HG03280 (cell line): ENCODE measurements at regions not wholly inside any gene's neighbourhood (a gene's known extent, or its start where the extent isn't known, plus 50 kb on each side); places are given as distances from the start of the nearest gene placed in this dataset.
"Not testable (repeated sequence)": the region's sequence is repeated elsewhere in the genome, so short reads cannot be mapped to it uniquely, and the experiment has no call there.

Source experiments
- ATAC-seq: cut with Tn5 transposase; IDR thresholded peaks from one replicate; pipeline ENCODE4 v1.9.1; 2021; ENCODE audit warnings: mild to moderate bottlenecking, moderate library complexity; ENCODE audit not compliant: unreplicated experiment

DNA sequence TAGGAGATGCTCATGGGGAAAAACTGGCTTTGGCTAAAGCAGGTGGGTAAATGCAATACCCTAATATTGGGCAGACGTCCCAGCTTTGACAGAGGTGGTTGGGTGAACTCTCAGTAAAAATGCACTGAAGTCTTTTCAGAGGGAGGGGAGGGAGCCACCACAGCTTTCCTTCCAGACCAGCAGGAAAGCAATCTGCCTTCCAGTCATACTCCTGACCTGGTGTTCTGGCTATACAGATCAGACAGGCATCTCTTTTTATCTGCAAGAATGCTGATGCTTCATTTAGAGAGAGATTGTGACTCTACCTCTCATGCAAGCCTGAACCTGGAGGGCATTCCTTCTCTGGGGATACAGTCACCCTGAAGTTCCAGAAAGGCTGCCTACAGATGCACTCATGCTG, 52.6 kb upstream of the ICA1 start:
- ATAC-seq, result no peak

DNA sequence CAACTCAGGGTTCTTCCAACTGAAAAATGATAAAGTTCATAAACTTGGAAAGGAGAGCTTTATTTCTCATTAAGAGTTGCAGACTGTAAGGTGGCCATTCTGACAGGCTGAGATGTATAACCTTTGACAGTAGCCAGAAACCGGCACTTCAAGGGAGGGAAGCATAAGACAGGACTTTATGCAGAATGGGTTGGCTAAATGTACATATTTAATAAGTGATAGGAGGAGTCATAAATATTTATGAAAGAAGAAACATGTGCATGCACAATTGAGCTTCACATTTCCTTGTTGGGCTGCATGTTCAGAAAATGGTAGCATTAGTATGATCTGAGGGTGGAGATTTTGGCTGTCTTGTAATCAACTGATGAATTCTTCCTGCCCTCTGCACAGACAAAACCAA, 57.1 kb upstream of the ICA1 start:
- no peak for ATAC-seq

DNA sequence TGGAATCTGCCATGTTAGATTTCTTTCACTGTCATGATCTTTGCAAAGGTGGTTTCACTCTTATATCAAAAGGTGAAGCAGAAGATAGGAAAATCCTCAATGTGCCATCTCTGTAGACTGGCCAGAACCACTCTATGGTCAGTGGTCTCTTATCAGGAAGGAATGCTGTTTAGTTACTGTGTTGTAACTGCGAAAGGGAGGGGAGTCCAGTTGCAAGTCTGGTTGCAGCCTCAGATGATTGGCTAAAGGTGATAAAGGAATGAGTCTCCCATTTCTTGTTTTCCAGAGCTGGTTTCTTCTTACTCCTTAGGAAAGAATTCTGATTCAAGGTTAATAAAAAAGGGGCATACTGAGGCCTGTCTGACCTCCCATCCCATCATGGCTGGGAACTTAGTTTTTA, 58.2 kb upstream of the ICA1 start:
- ATAC-seq, result no peak

DNA sequence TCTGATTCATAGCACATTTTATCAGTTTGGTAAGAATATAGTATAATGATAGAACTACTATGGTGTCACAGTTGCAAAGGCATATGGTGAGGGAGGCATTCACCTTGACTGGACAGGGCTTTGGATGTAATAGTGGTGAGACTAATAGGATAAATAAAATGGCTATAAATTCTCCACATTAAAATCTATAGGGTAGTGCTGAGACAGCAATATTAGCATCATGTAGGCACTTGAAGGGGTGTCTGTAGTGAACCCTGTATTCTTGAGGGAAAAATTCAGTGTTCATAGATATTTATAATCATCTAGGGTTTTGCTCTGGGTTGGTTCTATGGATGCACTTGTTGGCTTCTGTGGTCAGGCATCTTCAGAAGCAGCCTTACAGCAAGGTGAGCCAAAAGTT, 59.3 kb upstream of the ICA1 start:
- no peak for ATAC-seq

DNA sequence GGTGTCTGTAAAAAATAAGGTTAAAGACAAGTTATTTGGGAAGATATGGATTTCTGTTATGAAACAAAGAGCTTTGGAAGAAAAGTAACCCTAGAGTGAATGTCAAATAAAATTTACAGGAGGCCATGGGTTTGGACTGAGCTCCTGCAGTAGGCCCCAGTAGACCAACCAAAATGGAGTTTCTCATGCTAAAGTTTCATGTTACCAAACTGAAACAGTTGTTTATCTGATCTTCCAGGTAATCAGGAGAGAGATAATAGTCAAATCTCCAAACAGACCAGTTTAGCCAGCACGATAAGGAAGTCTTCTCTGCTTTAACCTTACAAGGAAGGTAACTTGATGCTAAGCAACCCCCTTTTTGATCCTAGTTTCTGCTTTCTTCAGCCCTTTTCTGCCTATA, 60.7 kb upstream of the ICA1 start:
- no peak for ATAC-seq

DNA sequence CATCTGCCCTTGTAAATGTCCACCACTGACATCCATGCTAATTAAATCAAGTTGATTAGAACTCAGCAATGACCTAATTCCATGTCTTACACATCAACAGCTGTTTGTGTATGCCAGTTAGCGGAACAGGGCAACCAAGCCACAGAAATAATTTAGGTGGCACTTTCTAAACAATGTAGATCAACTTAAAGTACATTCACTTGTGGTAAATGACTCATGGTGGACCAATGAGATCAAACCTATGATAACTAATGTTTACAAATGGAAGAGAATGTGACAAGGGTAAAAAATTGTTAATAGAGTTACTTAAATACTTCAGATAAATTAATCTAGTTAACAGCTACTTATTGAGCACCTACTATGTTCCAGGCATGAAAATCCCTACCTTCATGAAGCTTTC, 63.1 kb upstream of the ICA1 start:
- no peak for ATAC-seq

DNA sequence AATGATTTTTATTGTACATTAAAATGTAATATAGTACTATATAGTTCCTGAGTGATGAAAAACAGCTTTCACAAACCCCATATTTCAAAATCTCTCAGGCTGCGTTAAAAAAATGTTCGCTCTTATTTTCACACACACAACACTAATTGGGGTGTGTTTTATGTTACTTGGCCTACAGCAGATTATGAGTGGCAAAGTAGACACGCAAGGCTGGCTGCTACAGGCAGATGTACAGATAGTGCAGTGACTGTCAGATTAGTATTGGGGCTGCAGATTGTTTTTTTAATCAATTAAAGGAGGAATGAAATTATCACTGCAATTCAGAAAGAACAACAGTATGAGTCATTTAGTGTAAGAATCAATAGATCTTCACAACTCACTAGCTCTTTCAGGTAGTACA, 65.2 kb upstream of the ICA1 start:
- no peak for ATAC-seq

DNA sequence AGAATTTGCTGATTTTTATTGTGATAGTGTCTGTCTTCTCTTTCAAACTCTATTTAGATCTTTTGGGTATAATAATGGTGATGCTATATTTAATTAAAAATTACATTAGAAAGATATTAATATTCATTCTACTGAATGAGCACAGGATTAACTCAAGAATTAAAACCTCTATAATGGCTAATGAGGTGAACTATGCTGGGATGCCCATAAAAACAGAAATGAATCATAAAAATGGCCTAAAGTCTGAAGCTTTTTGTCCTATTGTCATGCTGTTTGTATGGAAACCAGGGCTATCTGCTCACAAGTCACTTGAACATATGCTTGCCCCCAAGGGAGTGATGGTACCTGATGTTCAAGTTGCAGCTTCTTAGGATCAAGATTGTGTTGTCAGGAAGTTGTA, 76.2 kb upstream of the ICA1 start:
- no peak for ATAC-seq

DNA sequence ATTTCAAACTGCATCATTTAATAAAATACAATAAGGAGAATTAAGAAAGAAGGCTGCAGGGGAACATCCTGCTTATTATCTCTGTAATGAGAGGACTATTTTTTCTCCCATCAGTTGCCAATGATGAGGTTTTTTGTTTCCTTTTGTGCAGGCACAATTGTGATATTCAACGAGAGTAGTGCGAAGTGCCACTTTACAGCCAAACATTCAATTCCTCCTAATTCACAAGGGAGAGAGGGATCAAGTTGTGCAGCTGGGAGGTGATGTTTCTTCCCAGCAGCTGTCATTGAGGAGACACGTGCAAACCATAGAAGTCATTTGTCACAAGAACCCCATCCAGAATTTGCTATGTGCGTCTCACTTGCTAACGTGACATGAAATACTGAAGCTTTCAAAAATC, 81.6 kb upstream of the ICA1 start:
- no peak for ATAC-seq

DNA sequence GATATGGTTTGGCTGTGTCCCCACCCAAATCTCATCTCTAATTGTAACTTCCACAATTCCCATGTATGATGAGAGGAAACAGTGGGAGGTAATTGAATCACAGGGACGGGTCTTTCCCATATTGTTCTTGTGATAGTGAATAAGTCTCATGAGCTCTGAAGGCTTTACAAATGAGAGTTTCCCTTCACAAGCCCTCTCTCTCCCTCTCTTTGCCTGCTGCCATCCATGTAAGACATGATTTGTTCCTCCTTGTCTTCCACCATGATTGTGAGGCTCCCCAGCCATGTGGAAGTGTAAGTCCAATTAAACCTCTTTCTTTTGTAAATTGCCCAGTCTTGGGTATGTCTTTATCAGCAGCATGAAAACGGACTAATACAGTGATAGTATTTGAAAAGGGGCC, 85.4 kb upstream of the ICA1 start:
- ATAC-seq, result not testable (repeated sequence)

DNA sequence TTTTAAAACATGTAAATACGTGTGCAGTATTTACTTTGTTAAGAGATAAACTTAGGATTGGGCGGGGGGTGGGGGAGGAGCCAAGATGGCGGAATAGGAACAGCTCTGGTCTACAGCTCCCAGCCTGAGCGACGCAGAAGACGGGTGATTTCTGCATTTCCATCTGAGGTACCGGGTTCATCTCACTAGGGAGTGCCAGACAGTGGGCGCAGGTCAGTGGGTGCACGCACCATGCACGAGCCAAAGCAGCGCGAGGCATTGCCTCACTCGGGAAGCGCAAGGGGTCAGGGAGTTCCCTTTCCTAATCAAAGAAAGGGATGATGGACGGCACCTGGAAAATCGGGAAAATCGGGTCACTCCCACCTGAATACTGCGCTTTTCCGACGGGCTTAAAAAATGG, 81.8 kb upstream of the NXPH1 start:
- ATAC-seq, result not testable (repeated sequence)

DNA sequence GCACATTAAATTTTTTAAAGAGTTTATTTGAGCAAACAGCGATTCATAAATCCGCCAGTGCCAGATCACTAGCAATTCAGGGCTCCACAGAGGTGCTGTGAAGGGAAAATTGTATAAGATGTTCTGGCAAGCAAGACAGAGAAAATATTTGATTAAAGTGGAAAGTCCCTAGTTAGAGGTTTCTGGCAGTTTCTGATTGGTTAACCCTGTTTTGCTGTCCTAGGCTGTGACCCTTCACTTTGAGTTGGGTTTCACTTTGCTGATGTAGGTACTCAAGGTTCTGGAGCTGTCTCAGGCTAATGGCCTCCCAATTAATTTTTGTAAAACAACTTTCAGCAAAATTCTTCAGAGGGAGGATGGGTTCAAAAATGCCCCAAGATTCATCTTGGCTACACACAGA, 79.4 kb upstream of the NXPH1 start:
- ATAC-seq, result no peak

DNA sequence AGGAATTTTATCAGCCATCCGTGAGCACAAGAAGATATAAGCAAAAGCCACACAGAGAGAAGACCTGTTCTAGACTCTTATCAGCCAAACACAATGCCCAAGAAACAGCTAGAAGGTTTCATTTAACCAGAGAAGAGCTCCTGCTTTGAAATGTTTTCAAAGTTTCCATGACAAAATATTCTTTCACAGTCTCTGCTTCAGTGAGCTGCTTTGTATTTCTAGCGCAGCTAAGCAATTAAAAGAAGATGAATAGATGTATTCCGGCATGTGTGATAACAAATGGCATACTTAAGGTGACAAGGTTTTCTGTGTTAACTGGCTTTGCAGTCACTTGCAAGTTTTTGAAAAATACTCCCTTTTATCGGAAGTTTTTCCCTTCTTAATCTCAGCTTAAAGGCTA, 78.9 kb upstream of the NXPH1 start:
- ATAC-seq, result no peak

DNA sequence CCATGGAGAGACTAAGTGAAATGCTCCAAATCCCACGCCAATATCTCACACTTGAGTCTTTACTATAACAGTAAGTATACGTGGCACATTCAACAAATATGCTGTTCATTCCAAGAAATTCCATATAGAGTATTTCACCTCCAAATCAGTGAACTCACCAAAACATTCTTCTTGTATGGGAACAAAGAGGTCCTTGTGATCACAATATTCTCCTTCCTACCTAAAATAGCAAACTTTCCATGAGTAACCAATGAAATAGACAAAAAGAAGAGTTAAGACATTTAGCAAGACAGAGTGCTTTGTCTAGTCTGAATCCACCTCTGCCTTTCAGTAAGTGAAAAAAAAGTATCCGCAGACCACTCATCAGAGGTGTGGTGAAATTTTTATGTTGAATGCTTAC, 77.3 kb upstream of the NXPH1 start:
- ATAC-seq, result no peak

DNA sequence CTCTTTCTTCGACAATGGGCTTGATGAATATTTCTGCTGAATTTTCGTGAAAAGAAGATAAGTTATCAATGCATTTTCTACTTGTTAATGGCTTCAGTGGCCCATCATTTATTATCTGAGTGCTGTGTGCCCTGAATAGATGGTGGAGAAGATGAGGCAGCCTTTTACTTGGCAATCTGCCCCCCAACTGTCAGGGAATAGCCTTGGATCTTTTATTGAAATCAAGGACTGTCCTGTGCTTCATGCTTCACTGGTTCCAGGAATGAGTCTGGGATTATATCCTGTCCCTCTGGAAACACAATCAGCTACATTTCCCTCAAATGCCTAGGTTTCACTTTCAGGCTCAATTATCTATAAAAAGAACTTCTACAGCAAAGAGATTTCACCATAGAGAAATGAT, 75.9 kb upstream of the NXPH1 start:
- ATAC-seq, result no peak

DNA sequence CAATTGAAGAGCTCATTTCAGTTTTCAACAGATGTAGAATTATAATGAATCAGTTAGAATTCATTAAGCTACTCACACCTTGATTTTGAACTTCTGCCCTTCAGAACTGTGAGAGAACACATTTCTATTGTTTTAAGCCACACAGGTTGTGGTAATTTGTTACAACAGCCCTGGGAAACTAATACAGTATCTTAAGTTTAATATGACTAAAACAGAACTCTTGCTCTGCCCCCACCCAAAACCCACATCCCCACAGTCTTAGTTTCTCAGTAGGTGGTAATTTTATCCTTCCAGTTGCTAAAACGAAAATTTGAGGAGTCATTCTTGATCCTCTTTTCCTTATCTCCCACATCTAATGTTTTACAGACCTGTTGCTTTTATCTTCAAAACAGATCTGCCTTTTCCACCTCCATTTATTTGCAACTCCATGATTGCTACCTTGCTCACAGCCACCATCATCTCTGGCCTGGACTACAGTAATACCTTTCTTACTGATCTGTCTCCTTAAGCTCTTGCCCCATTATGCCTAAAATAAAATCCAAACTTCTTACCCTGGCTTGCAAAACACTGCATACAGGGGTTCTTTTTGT, 72.8 kb upstream of the NXPH1 start:
- ATAC-seq, result no peak

DNA sequence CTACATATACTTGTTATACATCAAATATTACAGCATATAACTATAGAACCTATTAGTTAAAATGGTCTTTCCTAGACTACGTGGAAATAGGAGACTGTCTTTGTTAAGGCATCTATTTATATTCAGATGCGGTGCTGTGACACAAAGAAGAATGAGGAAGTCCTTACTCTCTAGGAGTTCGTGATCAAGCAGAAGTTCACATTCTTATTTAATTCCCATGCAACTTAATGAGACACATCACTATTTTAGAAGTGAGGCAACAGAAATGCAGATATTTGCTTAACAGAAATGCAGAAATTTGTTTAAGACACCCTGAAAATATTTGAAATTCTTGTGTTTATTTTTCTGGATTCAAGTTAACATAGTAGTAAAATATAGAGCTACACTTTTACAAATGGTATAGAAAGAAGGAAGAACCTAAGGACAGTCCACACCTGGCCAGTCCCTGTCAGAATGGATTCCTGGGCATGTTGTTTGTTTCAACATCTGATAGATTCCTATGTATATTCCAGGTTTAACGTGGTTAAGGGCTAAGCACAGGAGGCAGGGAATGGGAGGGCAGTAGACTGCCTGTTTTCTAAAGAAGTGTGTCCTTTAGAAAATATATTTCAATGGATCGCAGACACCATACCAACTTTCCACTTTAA, 70.6 kb upstream of the NXPH1 start:
- ATAC-seq, result no peak

DNA sequence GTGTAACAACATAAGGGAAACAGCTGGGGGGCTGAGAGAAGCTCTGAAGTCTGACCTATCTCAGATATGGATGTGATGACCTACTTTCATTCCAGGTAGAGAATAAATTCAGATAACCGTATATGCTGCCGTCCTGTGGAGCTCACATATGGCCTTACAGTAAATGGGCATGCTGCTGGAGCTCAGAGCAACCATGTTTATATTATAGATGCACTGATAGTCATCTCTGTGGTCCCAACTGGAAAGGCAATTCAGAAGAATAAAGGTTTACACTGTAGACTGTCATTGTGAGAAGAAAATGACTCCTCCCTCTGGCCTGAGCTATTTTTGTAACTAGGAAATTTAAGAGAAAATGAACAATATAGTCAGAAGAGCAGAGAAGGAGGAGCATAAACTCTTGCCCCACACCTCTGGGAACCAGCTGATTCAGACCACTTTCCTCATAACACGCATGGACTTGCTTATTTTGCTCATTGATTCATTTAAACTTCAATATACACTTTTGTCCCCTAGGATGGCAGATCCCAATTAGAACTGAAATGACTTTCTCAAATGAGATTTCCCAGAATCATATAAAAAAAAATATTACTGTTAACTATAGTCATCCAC, 69.9 kb upstream of the NXPH1 start:
- no peak for ATAC-seq

DNA sequence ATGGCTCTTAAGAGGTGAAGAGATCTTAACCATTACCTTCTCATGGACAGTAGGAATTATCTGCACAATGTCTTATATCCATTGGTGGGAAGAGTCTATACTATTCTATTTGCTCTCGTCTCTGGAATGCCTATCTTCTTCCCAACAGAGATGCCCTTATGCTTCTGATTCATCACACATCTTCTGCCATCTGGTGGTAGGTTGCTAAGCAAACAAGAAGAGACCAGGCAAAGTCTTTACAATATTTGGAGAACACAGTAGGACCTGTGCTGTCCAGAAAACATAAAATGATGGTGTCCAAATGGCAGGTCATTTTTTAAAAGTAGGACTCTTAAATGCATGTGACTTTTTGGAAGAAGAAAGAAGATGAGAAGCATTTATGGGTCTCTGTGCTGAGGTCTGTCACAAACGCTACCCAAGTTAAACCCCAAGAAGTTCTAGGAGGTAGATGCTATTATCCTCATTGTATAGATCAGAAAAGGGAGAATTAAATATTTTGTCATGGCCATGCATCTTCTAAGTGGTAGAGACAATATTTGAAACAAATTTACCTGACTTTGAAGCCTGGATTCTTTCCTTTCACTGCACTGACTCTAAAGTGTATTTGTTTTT, 67.8 kb upstream of the NXPH1 start:
- peak; percentile 53 for ATAC-seq

DNA sequence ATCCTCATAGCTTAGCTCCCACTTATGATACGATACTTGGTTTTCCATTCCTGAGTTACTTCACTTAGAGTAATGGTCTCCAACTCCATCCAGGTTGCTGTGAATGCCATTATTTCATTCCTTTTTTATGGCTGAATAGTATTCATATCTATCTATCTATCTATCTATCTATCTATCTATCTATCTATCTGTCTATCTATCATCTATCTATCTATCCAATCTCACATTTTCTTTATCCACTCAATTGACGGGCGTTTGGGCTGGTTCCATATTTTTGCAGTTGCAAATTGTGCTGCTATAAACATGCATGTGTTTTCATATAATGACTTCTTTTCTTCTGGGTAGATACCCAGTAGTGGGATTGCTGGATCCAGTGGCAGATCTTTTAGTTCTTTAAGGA, 65.4 kb upstream of the NXPH1 start:
- not testable (repeated sequence) for ATAC-seq

DNA sequence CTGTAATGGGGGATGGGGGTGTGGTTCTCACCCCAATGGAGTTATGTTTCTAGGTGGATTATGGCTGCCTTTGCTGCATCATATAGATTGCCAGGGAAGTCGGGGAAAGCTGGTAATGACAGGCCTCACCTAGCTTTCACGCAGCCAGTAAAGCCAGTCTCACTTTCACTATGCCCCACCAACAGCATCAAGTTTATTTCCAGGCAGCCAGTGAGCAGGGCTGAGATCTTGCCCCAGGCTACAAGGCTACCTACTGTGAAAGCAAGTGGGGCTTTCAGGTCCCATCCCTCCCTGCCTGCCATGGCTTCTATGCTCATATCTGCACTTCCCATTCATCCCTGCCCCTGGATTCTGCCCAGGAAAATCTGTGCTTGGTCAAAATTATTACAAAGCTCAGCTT, 61.7 kb upstream of the NXPH1 start:
- peak; percentile 88 for ATAC-seq

DNA sequence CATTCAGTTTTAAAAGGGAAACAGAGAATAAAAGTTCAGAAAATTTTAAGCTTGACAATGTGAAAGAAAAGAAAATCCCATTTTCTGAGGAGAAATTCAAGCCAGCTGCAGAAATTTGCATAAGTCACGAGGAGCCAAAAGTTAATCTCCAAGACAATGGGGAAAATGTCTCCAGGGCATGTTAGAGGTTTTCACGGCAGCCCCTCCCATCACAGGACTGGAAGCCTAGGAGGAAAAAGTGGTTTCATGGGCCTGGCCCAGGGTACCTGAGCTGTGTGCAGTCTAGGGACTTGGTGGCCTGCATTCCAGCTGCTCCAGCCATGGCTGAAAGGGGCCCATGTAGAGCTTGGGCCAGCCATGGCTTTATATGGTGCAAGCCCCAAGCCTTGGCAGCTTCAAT, 59.6 kb upstream of the NXPH1 start:
- ATAC-seq, result no peak
